GM18909 (cell line): ENCODE measurements at regions not wholly inside any gene's neighbourhood (a gene's known extent, or its start where the extent isn't known, plus 50 kb on each side); places are given as distances from the start of the nearest gene placed in this dataset.
"Not testable (repeated sequence)": the region's sequence is repeated elsewhere in the genome, so short reads cannot be mapped to it uniquely, and the experiment has no call there.

Experiments
- ATAC-seq: cut with Tn5 transposase; IDR thresholded peaks from one replicate; pipeline ENCODE4 v1.9.1; 2021; ENCODE audit warnings: mild to moderate bottlenecking; ENCODE audit not compliant: unreplicated experiment, poor library complexity

- ATAC-seq = no peak
These were observed 177.6 kb upstream of the FGF13 start for GRCh38 chrX:138889149-138889548.

GRCh38 chrX:138886769-138887168 lies 175.3 kb upstream of the FGF13 start:
- no peak for ATAC-seq

GRCh38 chrX:138885886-138886285 lies 174.4 kb upstream of the FGF13 start:
- ATAC-seq = no peak

GRCh38 chrX:138880293-138880692 lies 168.8 kb upstream of the FGF13 start:
- ATAC-seq = not testable (repeated sequence)

GRCh38 chrX:138877746-138878145 lies 166.2 kb upstream of the FGF13 start:
- ATAC-seq = no peak

- no peak for ATAC-seq
These were observed 164.0 kb upstream of the FGF13 start for GRCh38 chrX:138875472-138875871.

- no peak for ATAC-seq
These were observed 162.9 kb upstream of the FGF13 start for GRCh38 chrX:138874271-138874935.

GRCh38 chrX:138873640-138874039 lies 162.1 kb upstream of the FGF13 start:
- not testable (repeated sequence) for ATAC-seq

GRCh38 chrX:138872537-138872936 lies 161.0 kb upstream of the FGF13 start:
- ATAC-seq = no peak

GRCh38 chrX:138871739-138872138 lies 160.2 kb upstream of the FGF13 start:
- no peak for ATAC-seq

GRCh38 chrX:138866643-138867042 lies 155.1 kb upstream of the FGF13 start:
- ATAC-seq = no peak

- ATAC-seq = no peak
These were observed 153.7 kb upstream of the FGF13 start for GRCh38 chrX:138865093-138865649.

- no peak for ATAC-seq
These were observed 147.9 kb upstream of the FGF13 start for GRCh38 chrX:138859421-138859820.

- no peak for ATAC-seq
These were observed 147.4 kb upstream of the FGF13 start for GRCh38 chrX:138858951-138859350.

- no peak for ATAC-seq
These were observed 146.9 kb upstream of the FGF13 start for GRCh38 chrX:138858438-138858837.

GRCh38 chrX:138856881-138857604 lies 145.5 kb upstream of the FGF13 start:
- no peak for ATAC-seq

- no peak for ATAC-seq
These were observed 142.4 kb upstream of the FGF13 start for GRCh38 chrX:138853936-138854335.

- no peak for ATAC-seq
These were observed 138.0 kb upstream of the FGF13 start for GRCh38 chrX:138849521-138849920.

- no peak for ATAC-seq
These were observed 136.4 kb upstream of the FGF13 start for GRCh38 chrX:138847930-138848329.

GRCh38 chrX:138845786-138846185 lies 134.3 kb upstream of the FGF13 start:
- no peak for ATAC-seq

- ATAC-seq = not testable (repeated sequence)
These were observed 95.9 kb upstream of the FGF13 start for GRCh38 chrX:138807400-138807799.

- no peak for ATAC-seq
These were observed 82.7 kb upstream of the FGF13 start for GRCh38 chrX:138794246-138794645.
